ENCODE measurements at regions not wholly inside any gene's neighbourhood (a gene's known extent, or its start where the extent isn't known, plus 50 kb on each side); places are given as distances from the start of the nearest gene placed in this dataset.

- DNase-seq (no peak), ATAC-seq (no peak)
- Histone ChIP-seq H3K4me1 (no peaks in the 10 kb centered on the region), H3K27me3 (peaks cover 0 to 14% (median 0%) of the 10 kb centered on the region in 3 donors), H3K9me3 (no peaks in the 10 kb centered on the region), H3K4me3 (no peak overlapping the region), H3K36me3 (no peaks in the 10 kb centered on the region), H3K27ac (no peak overlapping the region)
- intact Hi-C loops (cut with DNase I; ENCODE audit: low total_unique reads) = no loop called here
- no peak for TF ChIP-seq CTCF (IDR thresholded peaks at IDR 0.05 in 4 of 5, conservative IDR thresholded peaks at IDR 0.05 in 1 of 5)
- TF ChIP-seq POLR2A (IDR thresholded peaks at IDR 0.05) = no peak
- in situ Hi-C loops (cut with MboI; ENCODE audit: low sequenced_read_pairs in 4 of 4) = loop anchor here in 2 of 4 donors (25.0 kb wide), 2 partner anchors 501 to 526 kb away; no protein-coding TSS in a partner anchor
Observed at GRCh38 chr18:47737956-47738355, 192.5 kb downstream of the SMAD2 start.

- in situ Hi-C loops (cut with MboI; ENCODE audit: low sequenced_read_pairs in 4 of 4) (loop anchor here in 2 of 4 donors (25.0 kb wide), 2 partner anchors 500 to 525 kb away; no protein-coding TSS in a partner anchor), intact Hi-C loops (cut with DNase I; ENCODE audit: low total_unique reads) (no loop called here)
- TF ChIP-seq POLR2A (IDR thresholded peaks at IDR 0.05) = no peak
- no peak for TF ChIP-seq CTCF (IDR thresholded peaks at IDR 0.05 in 4 of 5, conservative IDR thresholded peaks at IDR 0.05 in 1 of 5)
Observed at GRCh38 chr18:47737198-47737830, 193.1 kb downstream of the SMAD2 start.

GRCh38 chr18:47736376-47737140, 193.9 kb downstream of the SMAD2 start:
- no peaks in the 10 kb centered on the region for H3K9me3 ChIP-seq
- no peaks in the 10 kb centered on the region for H3K4me1 ChIP-seq
- intact Hi-C loops (cut with DNase I; ENCODE audit: low total_unique reads) = no loop called here
- no peak overlapping the region for H3K4me3 ChIP-seq
- H3K36me3 ChIP-seq = no peaks in the 10 kb centered on the region
- no peak for ATAC-seq
- peaks cover 0 to 17% (median 0%) of the 10 kb centered on the region in 3 donors for H3K27me3 ChIP-seq
- in situ Hi-C loops (cut with MboI; ENCODE audit: low sequenced_read_pairs in 4 of 4) = loop anchor here in 2 of 4 donors (25.0 kb wide), 2 partner anchors 499 to 524 kb away; no protein-coding TSS in a partner anchor
- TF ChIP-seq POLR2A (IDR thresholded peaks at IDR 0.05) (no peak), CTCF (IDR thresholded peaks at IDR 0.05 in 4 of 5, conservative IDR thresholded peaks at IDR 0.05 in 1 of 5) (no peak)
- H3K27ac ChIP-seq = no peak overlapping the region
- no peak for DNase-seq

More at GRCh38 chr18:47737198-47737830, 193.1 kb downstream of the SMAD2 start:
- no peak for ATAC-seq
- H3K27me3 ChIP-seq = peaks cover 0 to 14% (median 0%) of the 10 kb centered on the region in 3 donors
- H3K36me3 ChIP-seq = no peaks in the 10 kb centered on the region
- H3K4me3 ChIP-seq = no peak overlapping the region
- no peaks in the 10 kb centered on the region for H3K9me3 ChIP-seq
- H3K4me1 ChIP-seq = no peaks in the 10 kb centered on the region
- H3K27ac ChIP-seq = no peak overlapping the region
- DNase-seq = no peak

- Histone ChIP-seq H3K9me3 (no peaks in the 10 kb centered on the region), H3K4me3 (no peak overlapping the region), H3K4me1 (no peaks in the 10 kb centered on the region), H3K36me3 (no peaks in the 10 kb centered on the region), H3K27ac (no peak overlapping the region), H3K27me3 (peaks cover 0 to 18% (median 0%) of the 10 kb centered on the region in 3 donors)
- intact Hi-C loops (cut with DNase I; ENCODE audit: low total_unique reads) (no loop called here), in situ Hi-C loops (cut with MboI; ENCODE audit: low sequenced_read_pairs in 4 of 4) (loop anchor here in 2 of 4 donors (25.0 kb wide), 2 partner anchors 498 to 523 kb away; no protein-coding TSS in a partner anchor)
- ATAC-seq (no peak), DNase-seq (no peak)
- TF ChIP-seq POLR2A (IDR thresholded peaks at IDR 0.05) (no peak), CTCF (IDR thresholded peaks at IDR 0.05 in 4 of 5, conservative IDR thresholded peaks at IDR 0.05 in 1 of 5) (no peak)
Observed at GRCh38 chr18:47735041-47735702, 195.3 kb downstream of the SMAD2 start.

Data from gastrocnemius medialis (tissue), 4 donors.